ENCODE measurements at regions not wholly inside any gene's neighbourhood (a gene's known extent, or its start where the extent isn't known, plus 50 kb on each side); places are given as distances from the start of the nearest gene placed in this dataset.
"Not testable (repeated sequence)": the region's sequence is repeated elsewhere in the genome, so short reads cannot be mapped to it uniquely, and the experiment has no call there.

DNA sequence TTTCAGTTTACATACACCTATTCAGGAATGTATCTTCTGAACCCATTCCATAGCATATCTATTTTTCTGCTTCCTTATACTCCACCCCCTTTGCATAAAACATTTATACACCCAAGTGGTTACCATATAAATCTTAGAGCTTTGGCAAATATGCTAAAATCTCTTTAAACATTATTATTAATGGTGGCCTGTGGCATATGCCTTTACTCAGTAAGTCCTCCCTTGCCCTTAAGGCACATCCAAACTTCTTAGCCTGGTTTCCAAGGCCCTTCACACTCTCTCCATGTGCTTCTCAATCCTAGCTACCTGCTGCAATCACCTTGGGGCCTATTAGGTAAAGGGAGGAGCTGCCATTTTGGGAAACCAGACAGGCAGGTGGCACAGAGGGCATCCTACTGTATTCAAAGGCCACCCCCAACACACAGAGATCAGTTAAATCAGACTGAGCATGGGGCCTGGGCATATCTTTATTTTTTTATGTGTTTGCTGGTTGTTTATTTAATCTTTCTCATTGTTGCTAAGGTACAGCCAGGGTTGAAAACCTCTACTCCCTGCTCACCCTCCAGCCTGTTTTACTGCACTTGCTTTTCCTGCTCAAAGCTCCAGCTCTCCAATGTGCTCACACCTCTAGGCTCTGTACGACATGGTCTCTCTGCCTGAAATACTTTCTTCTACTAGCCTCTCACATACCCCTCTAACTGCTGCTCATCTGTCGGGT, 242.8 kb upstream of the HNRNPA3 start:
- DNase-seq (ENCODE audit: low read depth) = no peak

DNA sequence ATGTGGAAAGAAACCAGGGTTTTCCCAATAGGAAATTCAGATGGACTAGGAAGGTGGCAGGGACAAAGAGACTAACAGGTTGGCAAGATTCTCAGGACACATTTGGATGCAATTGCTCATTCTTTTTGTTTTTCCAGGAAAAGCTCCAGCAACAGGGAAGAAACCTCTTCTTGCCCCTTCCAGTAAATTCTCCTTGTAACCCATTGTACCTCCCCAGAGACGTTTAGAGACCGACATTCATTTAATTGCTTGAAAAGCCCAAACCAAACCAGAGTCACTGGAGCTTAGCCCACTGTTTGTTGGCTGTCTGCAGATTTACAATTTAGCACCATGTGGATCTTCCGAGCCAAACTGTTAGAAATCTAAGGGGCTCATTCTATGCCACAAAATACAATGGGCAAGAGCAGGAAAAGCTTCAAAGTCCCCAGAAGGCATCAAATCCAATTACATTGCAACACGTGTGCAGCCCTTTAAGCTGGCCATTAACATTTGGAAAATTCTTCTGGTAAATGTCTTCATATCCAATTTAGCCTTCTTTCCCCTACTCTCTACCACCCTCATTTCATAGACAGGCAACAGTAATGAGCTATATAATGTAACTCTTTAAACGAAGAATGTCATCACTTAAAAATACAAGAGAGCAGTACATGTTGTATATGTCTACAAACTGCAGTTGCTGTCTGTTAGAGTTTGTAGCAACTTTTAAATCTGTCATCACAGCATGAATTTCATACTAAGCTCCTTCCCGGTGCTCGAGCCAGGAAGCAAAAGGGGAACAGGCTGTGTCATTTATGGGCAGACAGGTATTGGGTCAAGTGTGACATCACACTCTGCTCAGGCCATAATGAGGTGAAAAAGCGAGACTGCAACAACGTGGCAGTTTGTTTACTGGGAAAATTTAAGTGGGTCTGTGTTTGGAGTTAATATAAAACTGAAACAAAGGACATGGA, 235.6 kb upstream of the HNRNPA3 start:
- DNase-seq (ENCODE audit: low read depth) = no peak

DNA sequence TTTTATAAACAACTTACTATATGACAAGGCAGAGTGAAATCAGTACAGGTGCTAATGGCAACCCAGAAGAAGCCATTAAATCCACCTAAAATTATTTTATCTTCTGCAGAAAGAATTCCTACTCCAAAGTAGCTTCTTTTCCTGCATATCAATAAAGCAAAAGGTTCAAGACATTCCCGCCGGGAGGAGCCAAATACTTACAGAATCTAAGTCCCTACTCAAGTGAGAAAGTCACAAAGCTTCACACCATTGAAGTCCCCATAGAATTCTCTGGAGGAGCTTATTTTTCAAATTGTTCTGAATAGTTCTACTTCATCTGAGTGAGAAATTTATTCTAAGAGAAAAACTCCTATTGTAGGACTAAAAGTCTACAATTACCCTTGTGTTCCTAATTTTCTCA, 233.7 kb upstream of the HNRNPA3 start:
- DNase-seq (ENCODE audit: low read depth) = no peak

DNA sequence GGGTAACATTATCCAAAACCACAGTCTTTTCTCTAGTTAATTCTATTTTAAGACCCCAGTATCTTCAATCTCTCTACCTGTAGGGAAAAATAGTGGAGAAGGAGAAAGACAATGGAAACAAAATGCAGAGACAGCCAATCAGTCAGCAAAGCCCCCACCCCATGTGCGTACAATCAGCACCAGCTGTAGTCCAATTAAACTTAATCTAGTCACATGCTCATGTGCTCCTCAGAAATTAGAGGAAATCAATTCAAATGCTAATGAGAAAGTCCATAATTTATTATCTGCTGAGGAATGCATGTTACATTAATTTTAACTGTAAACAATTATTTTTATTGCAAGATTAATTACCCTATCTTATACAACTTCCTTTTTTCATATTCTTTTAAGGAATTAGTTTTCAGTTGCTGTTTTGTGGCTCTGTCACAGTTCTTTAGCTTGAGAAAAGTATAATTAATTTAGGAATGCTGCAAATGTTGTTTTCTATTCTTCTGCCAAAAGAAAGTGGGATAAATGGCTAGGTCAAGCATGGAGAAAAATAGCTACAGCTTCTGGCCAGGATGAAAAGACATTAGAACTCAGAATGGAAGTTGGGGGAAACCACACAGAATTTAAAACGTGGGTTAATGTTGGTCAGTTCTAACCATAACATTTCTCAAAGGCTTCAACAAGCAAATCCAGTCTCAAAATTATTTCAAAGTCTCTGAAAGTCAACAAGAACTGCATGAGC, 232.4 kb upstream of the HNRNPA3 start:
- DNase-seq (ENCODE audit: low read depth) = no peak

DNA sequence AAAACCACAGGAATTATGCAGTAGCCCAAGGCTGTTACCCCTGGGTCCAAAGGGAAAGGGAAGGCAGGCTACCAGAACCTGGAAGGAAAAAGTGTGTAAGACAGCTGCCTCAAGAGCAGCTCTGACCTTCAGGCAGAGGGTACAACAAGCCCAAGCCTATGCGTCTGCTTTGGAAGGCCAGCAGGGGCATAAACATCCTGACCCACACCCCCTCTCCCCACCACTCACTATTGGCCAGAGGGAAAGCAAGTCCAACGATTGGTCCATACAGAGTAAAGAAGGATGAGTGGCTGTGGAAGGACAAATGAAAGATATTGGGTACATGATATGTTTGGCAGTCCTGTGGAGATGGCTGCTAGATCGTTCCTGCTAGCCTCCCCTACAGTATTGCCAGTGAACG, 227.6 kb upstream of the HNRNPA3 start:
- no peak for DNase-seq (ENCODE audit: low read depth)

DNA sequence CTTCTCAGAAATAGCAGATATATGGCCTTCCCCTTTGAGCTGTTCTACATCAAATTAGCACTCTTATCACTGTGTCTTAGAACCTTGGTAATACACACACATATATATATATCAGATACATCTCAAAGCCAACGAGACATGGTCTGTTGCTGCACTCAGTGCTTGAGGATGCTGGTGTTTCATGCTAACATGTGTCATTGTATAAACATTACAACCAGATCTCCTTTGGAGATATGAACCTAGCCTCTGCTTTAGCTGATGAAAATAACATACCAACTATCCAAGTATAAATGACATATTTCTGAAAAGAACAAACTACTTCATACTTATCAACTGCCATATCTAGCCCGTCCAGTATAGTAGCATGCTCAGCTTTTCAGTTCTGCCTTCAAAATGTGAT, 226.7 kb upstream of the HNRNPA3 start:
- no peak for DNase-seq (ENCODE audit: low read depth)

DNA sequence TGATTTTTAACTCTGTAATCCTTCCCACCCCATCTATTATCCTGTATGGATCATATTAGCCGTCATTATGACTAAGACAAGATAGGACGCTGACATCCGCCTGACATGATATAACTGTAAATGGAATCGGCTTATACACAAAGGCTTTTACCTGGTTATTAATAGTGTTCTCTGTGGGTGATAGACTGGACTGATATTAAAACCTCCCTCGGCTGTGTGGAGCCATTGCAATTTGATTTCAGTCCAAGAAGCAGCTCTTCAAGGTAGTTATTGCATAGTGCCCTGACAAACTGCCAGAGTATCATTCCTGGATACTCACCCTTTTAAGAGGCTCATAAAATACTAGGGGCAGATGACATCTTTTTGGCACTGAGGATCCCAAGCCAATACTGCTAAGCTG, 226.1 kb upstream of the HNRNPA3 start:
- no peak for DNase-seq (ENCODE audit: low read depth)

DNA sequence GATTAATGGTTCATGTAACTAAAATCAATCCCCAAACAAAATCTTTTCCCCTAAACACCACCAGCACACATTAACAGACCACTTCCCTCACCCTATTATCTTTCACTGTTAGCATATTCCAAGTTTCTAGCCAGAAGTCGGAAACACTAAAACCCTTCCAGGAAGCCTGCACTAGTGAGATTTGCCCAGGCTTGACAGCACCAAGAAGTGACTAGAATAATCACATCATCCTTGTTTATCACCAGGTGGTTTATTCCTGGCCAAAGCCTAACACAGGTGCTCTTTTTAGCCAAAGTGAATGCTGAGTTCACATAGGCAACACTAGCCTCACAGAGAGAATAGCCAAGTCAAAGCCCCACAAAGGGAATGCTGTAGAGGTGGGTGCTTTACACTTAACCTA, 221.2 kb upstream of the HNRNPA3 start:
- no peak for DNase-seq (ENCODE audit: low read depth)

DNA sequence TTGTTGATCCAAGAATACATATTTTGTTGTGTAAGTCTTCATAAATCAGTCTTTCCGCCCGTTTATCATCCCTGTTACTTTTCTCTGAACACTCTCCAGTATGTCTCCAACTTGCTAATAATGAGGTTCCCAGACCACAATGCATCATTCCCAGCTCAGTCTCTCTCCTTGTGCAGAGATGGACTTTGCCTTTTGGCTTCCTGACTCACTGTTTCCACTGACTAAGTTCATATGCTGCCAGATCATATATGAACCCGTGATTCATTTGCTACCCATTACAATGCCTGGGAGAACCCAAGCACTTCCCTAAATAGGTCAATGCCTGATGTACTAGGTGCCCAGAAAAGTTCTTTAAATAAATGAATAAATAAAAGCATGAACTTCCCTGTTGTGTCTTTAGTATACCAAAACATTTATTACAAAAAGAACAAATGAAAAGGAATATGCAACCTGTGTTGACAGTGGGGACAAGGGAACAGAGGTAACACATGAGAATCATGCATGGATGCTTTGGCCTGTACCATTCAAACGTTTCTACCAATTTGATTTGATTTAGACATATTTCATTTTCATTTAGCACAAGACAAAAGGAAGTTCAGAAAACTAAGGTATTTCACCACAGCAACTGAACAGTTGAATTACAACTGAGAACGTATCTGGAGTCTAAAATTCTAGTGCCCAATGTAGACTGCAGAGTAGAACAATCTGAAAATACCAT, 215.4 kb upstream of the HNRNPA3 start:
- no peak for DNase-seq (ENCODE audit: low read depth)

DNA sequence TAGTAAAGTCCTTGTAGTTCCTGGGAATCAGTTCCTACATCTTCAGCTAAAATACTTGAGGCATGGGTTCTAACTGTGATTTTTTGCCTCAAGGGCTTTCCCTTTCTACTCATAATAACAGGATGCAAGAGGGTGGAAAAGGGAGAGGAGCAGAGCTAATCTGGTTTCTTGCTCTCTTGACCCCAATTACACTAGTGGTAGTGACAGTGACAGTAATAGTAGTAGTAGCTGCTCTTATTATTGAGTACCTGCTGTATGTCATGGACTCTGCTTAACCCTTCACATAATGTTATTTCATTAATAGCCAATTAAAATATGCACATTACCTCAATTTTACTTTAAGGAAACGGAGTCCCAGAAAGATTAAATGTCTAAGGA, 214.8 kb upstream of the HNRNPA3 start:
- DNase-seq (ENCODE audit: low read depth) = no peak

DNA sequence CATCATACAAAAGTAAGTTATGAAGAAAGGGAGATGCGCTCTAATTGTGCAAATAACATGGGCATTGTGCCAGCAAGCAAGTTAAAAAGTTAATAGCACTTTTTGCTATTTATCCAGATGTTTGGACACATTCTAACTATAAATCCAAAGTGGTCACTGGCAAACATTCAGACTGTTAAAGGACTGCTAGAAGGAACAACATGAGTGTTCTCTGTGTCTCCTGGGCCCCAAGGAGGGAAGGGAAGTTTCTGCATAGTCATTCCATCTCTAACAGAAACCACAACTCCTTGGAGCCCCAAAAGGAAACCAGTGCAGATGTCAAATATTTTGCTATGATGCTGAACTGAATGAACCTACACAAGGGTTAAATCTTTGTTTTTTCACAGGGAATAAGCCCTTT, 213.3 kb upstream of the HNRNPA3 start:
- no peak for DNase-seq (ENCODE audit: low read depth)

DNA sequence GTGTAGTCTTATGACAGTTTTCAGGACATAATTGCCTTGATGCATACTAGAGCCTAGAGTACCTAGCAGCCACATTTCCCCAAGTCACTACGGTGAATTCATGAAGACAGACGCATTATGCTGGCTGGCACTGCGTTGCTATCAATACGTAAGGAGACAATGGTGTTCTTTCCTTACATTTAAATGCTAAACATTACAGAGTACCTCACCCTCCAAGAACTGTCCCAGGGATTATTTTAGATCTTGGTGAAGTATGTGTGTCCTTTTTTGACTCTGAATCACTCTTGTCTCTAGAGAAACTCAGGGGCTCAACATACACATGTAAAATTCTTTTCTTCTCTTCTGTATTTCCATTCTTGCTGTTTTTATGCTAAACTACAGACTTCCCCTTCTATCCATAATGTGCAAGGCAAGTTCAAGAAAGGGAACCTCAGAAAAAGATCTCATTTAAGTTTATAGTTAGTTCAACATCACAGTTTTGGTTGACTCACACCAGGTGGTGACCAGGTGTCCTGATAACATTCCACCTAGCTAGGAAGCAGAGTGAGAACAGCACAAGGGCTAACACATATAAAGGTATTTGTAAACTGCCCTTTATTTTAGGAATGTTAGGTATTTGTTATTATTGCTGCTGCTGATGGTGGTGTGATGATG, 212.4 kb upstream of the HNRNPA3 start:
- DNase-seq (ENCODE audit: low read depth) = no peak

DNA sequence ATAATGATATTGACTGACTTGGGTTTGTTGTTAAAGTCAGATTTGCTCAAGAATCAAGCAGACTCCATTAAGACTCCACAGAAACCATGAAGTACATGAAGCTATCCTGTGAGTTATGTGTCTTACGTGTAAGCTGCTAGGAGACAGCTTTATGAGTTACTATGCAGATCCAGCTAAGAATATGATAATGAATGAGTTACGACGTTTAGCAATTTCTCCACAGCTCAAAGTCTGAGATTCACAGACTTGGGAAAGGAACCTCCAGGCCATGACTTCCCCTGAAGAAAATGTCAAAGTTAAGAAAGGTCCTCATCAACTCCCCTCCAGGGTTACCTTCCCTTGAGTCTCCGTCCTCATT, 211.9 kb upstream of the HNRNPA3 start:
- no peak for DNase-seq (ENCODE audit: low read depth)

DNA sequence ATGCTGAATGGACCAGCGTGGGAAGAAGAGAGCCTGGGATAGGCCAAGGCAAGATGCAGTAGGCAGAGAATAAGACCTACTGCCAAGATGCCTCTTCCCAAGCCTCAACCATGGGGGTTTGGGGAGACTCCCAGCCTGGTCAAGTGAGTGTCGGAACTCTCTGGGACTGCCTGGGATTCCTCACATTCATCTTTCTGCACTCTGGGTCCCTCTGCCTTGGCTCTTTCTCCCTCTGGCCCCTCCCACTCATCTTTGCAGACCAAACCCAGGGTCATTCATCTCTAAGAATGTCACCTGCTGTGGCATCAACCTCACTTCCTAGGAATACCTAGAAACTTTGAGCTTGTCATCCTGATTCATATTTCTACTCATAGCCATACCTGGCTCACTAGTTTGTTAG, 211.3 kb upstream of the HNRNPA3 start:
- no peak for DNase-seq (ENCODE audit: low read depth)

DNA sequence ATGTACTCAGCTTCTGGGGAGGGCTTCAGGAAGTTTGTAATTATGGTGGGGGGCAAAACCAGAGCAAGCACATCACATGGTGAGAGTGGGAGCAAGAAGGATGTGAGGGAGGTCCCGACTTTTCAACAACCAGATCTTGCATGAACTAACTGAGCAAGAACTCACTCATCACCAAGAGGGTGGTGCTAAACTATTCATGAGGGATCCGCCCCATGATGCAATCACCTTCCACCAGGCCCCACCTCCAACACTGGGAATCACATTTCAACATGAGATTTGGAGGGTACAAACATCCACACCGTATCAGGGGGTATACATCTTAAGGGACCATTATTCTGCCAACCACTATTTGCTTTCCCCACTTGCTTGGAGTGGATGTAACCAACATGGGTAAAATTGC, 209.6 kb upstream of the HNRNPA3 start:
- DNase-seq (ENCODE audit: low read depth) = no peak

DNA sequence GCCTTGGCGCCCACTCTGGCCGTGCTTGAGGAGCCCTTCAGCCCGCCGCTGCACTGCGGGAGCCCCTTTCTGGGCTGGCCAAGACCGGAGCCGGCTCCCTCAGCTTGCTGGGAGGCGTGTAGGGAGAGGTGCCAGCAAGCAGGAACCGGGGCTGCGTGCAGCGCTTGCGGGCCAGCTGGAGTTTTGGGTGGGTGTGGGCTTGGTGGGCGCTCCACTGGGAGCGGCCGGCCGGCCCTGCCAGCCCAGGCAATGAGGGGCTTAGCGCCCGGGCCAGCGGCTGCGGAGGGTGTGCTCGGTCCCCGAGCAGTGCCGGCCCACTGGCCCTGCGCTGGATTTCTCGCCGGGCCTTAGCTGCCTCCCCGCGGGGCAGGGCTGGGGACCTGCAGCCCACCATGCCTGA, 204.9 kb upstream of the HNRNPA3 start:
- not testable (repeated sequence) for DNase-seq (ENCODE audit: low read depth)

DNA sequence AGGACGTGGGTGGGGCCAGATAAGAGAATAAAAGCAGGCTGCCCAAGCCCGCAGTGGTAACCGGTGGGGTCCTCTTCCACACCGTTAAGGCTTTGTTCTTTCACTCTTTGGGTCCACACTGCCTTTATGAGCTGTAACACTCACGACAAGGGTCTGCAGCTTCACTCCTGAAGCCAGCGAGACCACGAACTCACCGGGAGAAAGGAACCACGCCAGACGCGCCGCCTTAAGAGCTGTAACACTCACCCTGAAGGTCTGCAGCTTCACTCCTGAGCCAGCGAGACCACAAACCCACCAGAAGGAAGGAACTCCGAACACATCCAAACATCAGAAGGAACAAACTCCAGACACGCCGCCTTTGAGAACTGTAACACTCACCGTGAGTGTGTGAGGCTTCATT, 203.9 kb upstream of the HNRNPA3 start:
- DNase-seq (ENCODE audit: low read depth) = not testable (repeated sequence)

DNA sequence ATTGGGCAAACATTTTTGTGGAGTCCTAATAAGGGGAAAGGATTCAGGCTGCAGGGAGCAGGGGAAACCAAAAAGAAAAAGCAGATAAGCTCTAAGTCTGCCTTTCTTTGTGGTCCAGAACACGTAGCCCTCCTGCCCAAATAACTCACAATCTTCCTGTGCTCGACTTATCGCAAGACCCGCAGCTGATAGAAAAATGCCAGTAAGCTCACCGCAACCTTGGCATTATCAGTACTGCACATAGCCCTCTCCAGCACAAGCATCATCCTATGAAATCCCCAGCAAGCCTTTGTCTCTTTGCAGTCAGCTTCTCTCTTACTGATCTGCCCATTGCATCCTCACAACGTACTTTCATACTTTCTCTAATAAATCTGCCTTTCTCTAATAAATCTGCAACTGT, 202.4 kb upstream of the HNRNPA3 start:
- DNase-seq (ENCODE audit: low read depth) = no peak

DNA sequence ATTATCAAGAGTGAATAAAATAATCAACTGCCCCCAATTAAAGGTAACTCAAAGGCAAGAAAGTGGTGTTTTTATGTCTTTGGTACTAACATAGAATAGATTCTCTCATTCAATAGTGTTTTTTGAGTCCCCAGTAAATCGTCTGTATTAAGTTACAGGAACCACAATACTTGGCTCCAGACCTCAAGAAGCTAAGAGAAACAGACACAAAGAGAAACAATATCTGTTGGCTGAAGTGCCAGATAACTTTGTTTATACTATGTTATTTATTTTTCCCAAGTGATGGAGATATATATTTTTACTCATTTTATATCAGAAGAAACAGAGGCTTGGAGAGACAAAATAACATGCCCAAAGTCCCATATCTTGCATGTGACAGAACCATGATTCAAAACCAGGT, 201.7 kb upstream of the HNRNPA3 start:
- no peak for DNase-seq (ENCODE audit: low read depth)

DNA sequence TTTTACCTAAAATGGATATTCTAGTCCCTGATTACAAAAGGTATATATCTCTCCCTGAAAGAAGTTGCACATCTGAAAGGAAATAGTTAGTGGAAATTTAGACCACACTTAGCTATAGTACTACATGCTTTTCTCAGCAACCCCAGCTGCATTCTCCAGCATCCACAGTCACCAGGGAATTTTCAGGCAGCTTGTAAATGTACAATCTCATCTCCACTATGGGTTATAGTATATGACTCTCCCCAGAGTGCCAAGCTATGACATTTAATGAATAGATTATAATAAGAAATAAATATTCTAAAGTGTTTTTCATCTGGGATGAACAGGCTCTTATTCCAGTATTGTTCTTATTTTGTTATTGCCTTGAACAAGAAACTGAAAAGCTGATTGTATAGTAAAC, 197.6 kb upstream of the HNRNPA3 start:
- DNase-seq (ENCODE audit: low read depth) = no peak

DNA sequence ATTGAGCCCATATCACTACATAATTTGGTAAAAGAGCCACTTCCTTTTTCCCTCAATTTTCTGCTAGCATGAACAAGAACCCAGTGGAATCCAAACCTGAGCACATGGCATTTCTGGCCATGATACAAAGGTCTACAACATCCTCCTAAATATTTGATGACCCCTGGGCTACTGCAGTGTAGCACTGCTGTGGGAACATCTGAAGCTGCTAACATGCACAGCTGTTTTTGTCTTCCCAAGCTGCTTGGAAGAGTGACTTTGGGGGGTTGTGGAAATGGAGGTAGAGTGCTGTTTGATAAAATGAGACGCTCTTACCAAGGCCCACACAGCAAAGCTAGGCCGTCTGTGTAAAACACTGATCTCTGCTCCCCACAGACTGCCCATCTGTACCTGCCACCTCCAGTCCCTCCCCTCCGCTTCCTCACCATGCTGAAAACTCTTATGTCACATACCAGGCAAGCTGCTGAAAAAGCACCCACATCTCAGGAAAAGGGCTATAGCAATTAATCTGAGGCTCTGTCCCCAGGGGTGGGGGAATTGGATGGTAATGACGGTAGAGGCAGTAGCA, 197.2 kb upstream of the HNRNPA3 start:
- DNase-seq (ENCODE audit: low read depth) = no peak

All from stimulated activated CD8-positive, alpha-beta memory T cell treated with anti-CD3 and anti-CD28 coated beads, Interleukin-12 subunit alpha, Interleukin-12 subunit beta, amount 100 ng/mL, for 4 hours (primary cell).